H9 (cell line): ENCODE measurements at regions not wholly inside any gene's neighbourhood (a gene's known extent, or its start where the extent isn't known, plus 50 kb on each side); places are given as distances from the start of the nearest gene placed in this dataset.

Experiments used
- DNase-seq: peaks from one replicate; pipeline ENCODE4 v3.0.0-alpha.2; 2017
- H2AFZ ChIP-seq: one replicate; pipeline ENCODE4 v1.6.1; 2013; ENCODE audit warnings: mild to moderate bottlenecking, low read length, control low read depth, moderate library complexity
- H2AK5ac ChIP-seq: 2 replicates; pipeline ENCODE4 v1.6.1; 2013; ENCODE audit warnings: low read length, control low read depth, mixed read lengths; ENCODE audit not compliant: insufficient read length
- H2BK120ac ChIP-seq: one replicate; pipeline ENCODE4 v1.6.1; 2013; ENCODE audit warnings: low read depth, mild to moderate bottlenecking, low read length, control low read depth, inconsistent platforms; ENCODE audit not compliant: poor library complexity, severe bottlenecking
- H2BK12ac ChIP-seq: 2 replicates; pipeline ENCODE4 v1.6.1; 2013; ENCODE audit warnings: low read length, control low read depth, mixed read lengths, low read depth; ENCODE audit not compliant: insufficient read length
- H2BK15ac ChIP-seq: 2 replicates; pipeline ENCODE4 v1.6.1; 2013; ENCODE audit warnings: low read depth, low read length, control low read depth
- H2BK20ac ChIP-seq: one replicate; pipeline ENCODE4 v1.6.1; 2013; ENCODE audit warnings: low read depth, mild to moderate bottlenecking, low read length, control low read depth, inconsistent platforms; ENCODE audit not compliant: poor library complexity, severe bottlenecking
- H2BK5ac ChIP-seq: 2 replicates; pipeline ENCODE4 v1.6.1; 2013; ENCODE audit warnings: low read length, control low read depth, mixed read lengths; ENCODE audit not compliant: insufficient read length
- H3K14ac ChIP-seq: 2 replicates; pipeline ENCODE4 v1.6.1; 2013; ENCODE audit warnings: low read length, control low read depth; ENCODE audit not compliant: insufficient read depth
- H3K18ac ChIP-seq: 2 replicates; pipeline ENCODE4 v1.6.1; 2013; ENCODE audit warnings: low read depth, mild to moderate bottlenecking, mixed read lengths, low read length, control low read depth; ENCODE audit not compliant: insufficient read length
- H3K23ac ChIP-seq: 2 replicates; pipeline ENCODE4 v1.6.1; 2013; ENCODE audit warnings: low read length, control low read depth, mixed read lengths, low read depth; ENCODE audit not compliant: insufficient read length
- H3K23me2 ChIP-seq: 2 replicates; pipeline ENCODE4 v1.6.1; 2013; ENCODE audit warnings: low read depth, mild to moderate bottlenecking, mixed read lengths, low read length, control low read depth; ENCODE audit not compliant: insufficient read length, poor library complexity, severe bottlenecking
- H3K27ac ChIP-seq: 2 replicates; pipeline ENCODE4 v1.5.1; 2013; ENCODE audit warnings: low read length, control low read depth, mixed read lengths, low read depth; ENCODE audit not compliant: insufficient read length
- H3K27me3 ChIP-seq: 2 replicates; pipeline ENCODE4 v1.6.1; 2013; ENCODE audit warnings: low read length, control low read depth, inconsistent platforms; ENCODE audit not compliant: insufficient read depth
- H3K4ac ChIP-seq: 2 replicates; pipeline ENCODE4 v1.6.1; 2013; ENCODE audit warnings: low read depth, mild to moderate bottlenecking, control low read depth, inconsistent platforms, low read length, moderate library complexity
- H3K4me1 ChIP-seq: 2 replicates; pipeline ENCODE4 v1.6.1; 2013; ENCODE audit warnings: low read length, control low read depth, inconsistent platforms; ENCODE audit not compliant: insufficient read depth
- H3K4me2 ChIP-seq: 2 replicates; pipeline ENCODE4 v1.6.1; 2013; ENCODE audit warnings: low read length, control low read depth, mixed read lengths; ENCODE audit not compliant: insufficient read length, insufficient read depth
- H3K56ac ChIP-seq: 2 replicates; pipeline ENCODE4 v1.6.1; 2013; ENCODE audit warnings: low read depth, mild to moderate bottlenecking, mixed read lengths, low read length, control low read depth; ENCODE audit not compliant: insufficient read length
- H3K79me1 ChIP-seq: 2 replicates; pipeline ENCODE4 v1.6.1; 2013; ENCODE audit warnings: low read depth, mild to moderate bottlenecking, moderate library complexity, low read length, control low read depth, inconsistent platforms; ENCODE audit not compliant: insufficient read depth, poor library complexity, severe bottlenecking
- H3K79me2 ChIP-seq: 2 replicates; pipeline ENCODE4 v1.6.1; 2013; ENCODE audit warnings: low read length, control low read depth, inconsistent platforms; ENCODE audit not compliant: insufficient read depth
- H3K9ac ChIP-seq: 2 replicates; pipeline ENCODE4 v1.6.1; 2013; ENCODE audit warnings: low read length, control low read depth, mixed read lengths; ENCODE audit not compliant: insufficient read length; ENCODE audit errors: extremely low read depth
- H3K9me3 ChIP-seq: one replicate; pipeline ENCODE4 v1.6.1; 2013; ENCODE audit warnings: low read depth, low read length, inconsistent platforms; ENCODE audit not compliant: control insufficient read depth
- H3T11ph ChIP-seq: one replicate; pipeline ENCODE4 v1.6.1; 2013; ENCODE audit warnings: mild to moderate bottlenecking, low read length, control low read depth, inconsistent platforms
- H4K20me1 ChIP-seq: one replicate; pipeline ENCODE4 v1.6.1; 2013; ENCODE audit not compliant: control insufficient read depth, insufficient read length, insufficient read depth
- H4K5ac ChIP-seq: 2 replicates; pipeline ENCODE4 v1.6.1; 2013; ENCODE audit warnings: low read depth, mild to moderate bottlenecking, mixed read lengths, low read length, control low read depth; ENCODE audit not compliant: insufficient read length
- H4K8ac ChIP-seq: replicated peaks from 2 replicates; pipeline ENCODE4 v1.6.1; 2013; ENCODE audit warnings: low read length, control low read depth, mixed read lengths, low read depth; ENCODE audit not compliant: insufficient read length
- H4K91ac ChIP-seq: 2 replicates; pipeline ENCODE4 v1.6.1; 2013; ENCODE audit warnings: low read depth, mild to moderate bottlenecking, moderate library complexity, mixed read lengths, low read length, control low read depth; ENCODE audit not compliant: insufficient read length
- H3K27ac Mint-ChIP-seq, 3 experiments: 2 replicates in 2 of 3; 3 replicates in 1 of 3; pipeline ENCODE4 v1.8.0; 2020 to 2021; ENCODE audit warnings: mixed read lengths in 3 of 3, mild to moderate bottlenecking in 1 of 3, moderate library complexity in 1 of 3
- H3K27me3 Mint-ChIP-seq: 2 replicates; pipeline ENCODE4 v1.8.0; 2021; ENCODE audit warnings: low read depth, mild to moderate bottlenecking, moderate library complexity, mixed read lengths
- H3K36me3 Mint-ChIP-seq, 3 experiments: 2 replicates in 2 of 3; 3 replicates in 1 of 3; pipeline ENCODE4 v1.8.0; 2020 to 2021; ENCODE audit warnings: low read depth in 3 of 3, mixed read lengths in 3 of 3; ENCODE audit not compliant: insufficient read depth in 1 of 3
- H3K4me1 Mint-ChIP-seq, 2 experiments: 2 replicates each; pipeline ENCODE4 v1.8.0; 2020; ENCODE audit warnings: mixed read lengths in 2 of 2
- H3K4me3 Mint-ChIP-seq, 2 experiments: 2 replicates in 1 of 2; 3 replicates in 1 of 2; pipeline ENCODE4 v1.8.0; 2020 to 2021; ENCODE audit warnings: mild to moderate bottlenecking in 2 of 2, mixed read lengths in 2 of 2, moderate library complexity in 1 of 2
- H3K9me3 Mint-ChIP-seq, 2 experiments: 2 replicates in 1 of 2; 3 replicates in 1 of 2; pipeline ENCODE4 v1.8.0; 2020; ENCODE audit warnings: mild to moderate bottlenecking in 2 of 2, mixed read lengths in 2 of 2, moderate library complexity in 1 of 2
- whole genome bisulfite sequencing: extraction: QIAGEN DNeasy Blood & Tissue Kit; methylation state at CpG from one replicate; pipeline ENCODE4 v1.1.7; 2013; ENCODE audit warnings: missing lambda C conversion rate, low lambda C conversion rate, mixed read lengths; ENCODE audit not compliant: insufficient read length; ENCODE audit errors: extremely low coverage; 5-methylcytosine and 5-hydroxymethylcytosine counted together
- TF ChIP-seq, protein P1 (sequence below): fragments of 200-600 bp; sonication (generic); conservative IDR thresholded peaks from 3 replicates; pipeline ENCODE4 v1.8.0; 2021; ENCODE audit warnings: antibody characterized with exemption, mild to moderate bottlenecking

DNA sequence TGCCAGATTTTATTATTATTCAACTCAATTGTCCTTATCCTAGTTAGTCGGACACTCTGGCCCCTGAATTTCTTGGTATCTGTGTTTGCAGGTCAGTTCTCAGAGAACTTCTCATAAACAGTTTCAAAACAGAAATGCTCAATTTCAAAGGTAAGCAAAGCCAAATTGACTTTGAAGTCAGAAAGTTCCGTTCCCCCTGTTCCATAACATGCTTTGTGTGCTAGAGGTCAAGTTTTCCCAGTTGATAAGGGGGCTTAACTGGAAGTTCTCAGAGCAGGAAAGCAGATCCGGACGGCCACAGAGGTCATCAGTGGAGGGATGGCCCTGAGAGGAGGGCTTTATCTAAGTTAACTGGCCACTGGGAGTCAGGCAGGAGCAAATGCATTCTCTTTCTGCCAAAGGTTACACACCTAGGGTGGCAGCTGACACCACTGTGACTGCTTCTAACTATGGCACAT, 417.2 kb downstream of the COG6 start:
- no peaks in the 10 kb centered on the region for H3K27me3 ChIP-seq
- no peaks in the 10 kb centered on the region for H3K9me3 Mint-ChIP-seq
- H3K14ac ChIP-seq = no peak overlapping the region
- H2AFZ ChIP-seq = no peak overlapping the region
- H4K8ac ChIP-seq = no peak overlapping the region
- TF ChIP-seq, protein P1, sequence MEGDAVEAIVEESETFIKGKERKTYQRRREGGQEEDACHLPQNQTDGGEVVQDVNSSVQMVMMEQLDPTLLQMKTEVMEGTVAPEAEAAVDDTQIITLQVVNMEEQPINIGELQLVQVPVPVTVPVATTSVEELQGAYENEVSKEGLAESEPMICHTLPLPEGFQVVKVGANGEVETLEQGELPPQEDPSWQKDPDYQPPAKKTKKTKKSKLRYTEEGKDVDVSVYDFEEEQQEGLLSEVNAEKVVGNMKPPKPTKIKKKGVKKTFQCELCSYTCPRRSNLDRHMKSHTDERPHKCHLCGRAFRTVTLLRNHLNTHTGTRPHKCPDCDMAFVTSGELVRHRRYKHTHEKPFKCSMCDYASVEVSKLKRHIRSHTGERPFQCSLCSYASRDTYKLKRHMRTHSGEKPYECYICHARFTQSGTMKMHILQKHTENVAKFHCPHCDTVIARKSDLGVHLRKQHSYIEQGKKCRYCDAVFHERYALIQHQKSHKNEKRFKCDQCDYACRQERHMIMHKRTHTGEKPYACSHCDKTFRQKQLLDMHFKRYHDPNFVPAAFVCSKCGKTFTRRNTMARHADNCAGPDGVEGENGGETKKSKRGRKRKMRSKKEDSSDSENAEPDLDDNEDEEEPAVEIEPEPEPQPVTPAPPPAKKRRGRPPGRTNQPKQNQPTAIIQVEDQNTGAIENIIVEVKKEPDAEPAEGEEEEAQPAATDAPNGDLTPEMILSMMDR = no peak
- no peaks in the 10 kb centered on the region; the same call in 1 of the 2 replicates for H3K4me1 ChIP-seq
- no peaks in the 10 kb centered on the region for H3K27me3 Mint-ChIP-seq
- no peak overlapping the region for H3K9ac ChIP-seq
- H4K20me1 ChIP-seq = no peaks in the 10 kb centered on the region
- peaks cover 22% of the 10 kb centered on the region in 2 experiments for H3K4me1 Mint-ChIP-seq
- H3K23ac ChIP-seq = no peak overlapping the region
- H3K4ac ChIP-seq = no peak overlapping the region
- no peak overlapping the region for H2AK5ac ChIP-seq
- no peak overlapping the region for H2BK120ac ChIP-seq
- H4K5ac ChIP-seq = no peak overlapping the region
- no peak overlapping the region for H3T11ph ChIP-seq
- no peaks in the 10 kb centered on the region for H3K79me1 ChIP-seq
- no peak overlapping the region for H4K91ac ChIP-seq
- H3K18ac ChIP-seq = no peak overlapping the region
- no peak overlapping the region for H2BK5ac ChIP-seq
- WGBS = no CpG with 5 or more reads among the region's 4 CpGs
- H2BK15ac ChIP-seq = no peak overlapping the region
- H3K79me2 ChIP-seq = no peaks in the 10 kb centered on the region
- DNase-seq = no peak
- H3K36me3 Mint-ChIP-seq = no peaks in the 10 kb centered on the region
- H3K27ac ChIP-seq = no peak overlapping the region
- no peak overlapping the region for H3K56ac ChIP-seq
- H3K27ac Mint-ChIP-seq = no peak overlapping the region
- H2BK12ac ChIP-seq = no peak overlapping the region
- no peak overlapping the region for H3K4me2 ChIP-seq
- no peaks in the 10 kb centered on the region for H3K23me2 ChIP-seq
- H3K4me3 Mint-ChIP-seq = no peak overlapping the region
- H2BK20ac ChIP-seq = no peak overlapping the region
- no peaks in the 10 kb centered on the region for H3K9me3 ChIP-seq
